SU-DHL-6 (cell line): ENCODE measurements at regions not wholly inside any gene's neighbourhood (a gene's known extent, or its start where the extent isn't known, plus 50 kb on each side); places are given as distances from the start of the nearest gene placed in this dataset.

ENCODE experiments used
- CTCF ChIP-seq: fragments of 200-600 bp; sonication (generic); IDR thresholded peaks from one replicate; pipeline ENCODE4 v1.5.1; 2017; ENCODE audit warnings: antibody characterized with exemption, mild to moderate bottlenecking, low read length, moderate library complexity; ENCODE audit not compliant: insufficient read depth, poor library complexity, severe bottlenecking
- EZH2phosphoT487 ChIP-seq: fragments of 200-600 bp; sonication (generic), shearing (Covaris generic); conservative IDR thresholded peaks from 2 replicates; pipeline ENCODE4 v1.6.1; 2018; ENCODE audit warnings: mild to moderate bottlenecking, antibody characterized with exemption, low read length, moderate library complexity, mixed read lengths

GRCh38 chr17:65400701-65401100, 160.7 kb downstream of the AXIN2 start:
- TF ChIP-seq CTCF (no peak), EZH2phosphoT487 (no peak)
